ENCODE measurements at regions not wholly inside any gene's neighbourhood (a gene's known extent, or its start where the extent isn't known, plus 50 kb on each side); places are given as distances from the start of the nearest gene placed in this dataset.

- Histone ChIP-seq H4K20me1 (ENCODE audit: insufficient read depth, low read length, poor library complexity, severe bottlenecking) (no peaks in the 10 kb centered on the region), H3K4me3 (ENCODE audit: low read length, poor library complexity, severe bottlenecking) (no peak overlapping the region), H3K4me2 (ENCODE audit: low read depth, low read length, poor library complexity, severe bottlenecking) (no peak overlapping the region), H2AFZ (ENCODE audit: low read length) (no peak overlapping the region), H3K4me1 (ENCODE audit: insufficient read depth, low read length, poor library complexity, severe bottlenecking) (no peaks in the 10 kb centered on the region), H3K36me3 (ENCODE audit: insufficient read depth, low read length) (no peaks in the 10 kb centered on the region), H3K9ac (ENCODE audit: low read depth, low read length, poor library complexity, severe bottlenecking) (no peak overlapping the region), H3K79me2 (ENCODE audit: insufficient read depth, low read length) (no peaks in the 10 kb centered on the region), H3K27me3 (ENCODE audit: insufficient read depth, low read length, poor library complexity, severe bottlenecking) (no peaks in the 10 kb centered on the region), H3K9me2 (replicated peaks; ENCODE audit: low read depth, low read length) (no peaks in the 10 kb centered on the region), H3K9me3 (ENCODE audit: insufficient read depth, low read depth, low read length) (no peaks in the 10 kb centered on the region; the same call in 1 of the 2 replicates), H3F3A (ENCODE audit: low read depth) (no peaks in the 10 kb centered on the region)
- TF ChIP-seq EZH2phosphoT487 (IDR thresholded peaks at IDR 0.05; ENCODE audit: borderline replicate concordance): no peak
- no peak for TF ChIP-seq CTCF (conservative IDR thresholded peaks at IDR 0.05; ENCODE audit: low read length)
Observed at GRCh38 chr16:51374790-51375189, 223.7 kb upstream of the SALL1 start.

- H4K20me1 ChIP-seq (ENCODE audit: insufficient read depth, low read length, poor library complexity, severe bottlenecking): no peaks in the 10 kb centered on the region
- no peaks in the 10 kb centered on the region for H3K79me2 ChIP-seq (ENCODE audit: insufficient read depth, low read length)
- H3K4me3 ChIP-seq (ENCODE audit: low read length, poor library complexity, severe bottlenecking): no peak overlapping the region
- no peak overlapping the region for H2AFZ ChIP-seq (ENCODE audit: low read length)
- no peaks in the 10 kb centered on the region for H3K27me3 ChIP-seq (ENCODE audit: insufficient read depth, low read length, poor library complexity, severe bottlenecking)
- no peak overlapping the region for H3K9ac ChIP-seq (ENCODE audit: low read depth, low read length, poor library complexity, severe bottlenecking)
- no peak for TF ChIP-seq EZH2phosphoT487 (IDR thresholded peaks at IDR 0.05; ENCODE audit: borderline replicate concordance)
- no peak for TF ChIP-seq CTCF (conservative IDR thresholded peaks at IDR 0.05; ENCODE audit: low read length)
- no peaks in the 10 kb centered on the region for H3K9me2 ChIP-seq (replicated peaks; ENCODE audit: low read depth, low read length)
- H3K4me2 ChIP-seq (ENCODE audit: low read depth, low read length, poor library complexity, severe bottlenecking): no peak overlapping the region
- H3K9me3 ChIP-seq (ENCODE audit: insufficient read depth, low read depth, low read length): no peaks in the 10 kb centered on the region; the same call in 1 of the 2 replicates
- H3F3A ChIP-seq (ENCODE audit: low read depth): no peaks in the 10 kb centered on the region
- H3K4me1 ChIP-seq (ENCODE audit: insufficient read depth, low read length, poor library complexity, severe bottlenecking): no peaks in the 10 kb centered on the region
- H3K36me3 ChIP-seq (ENCODE audit: insufficient read depth, low read length): no peaks in the 10 kb centered on the region
Observed at GRCh38 chr16:51374346-51374745, 223.3 kb upstream of the SALL1 start.

- H2AFZ ChIP-seq (ENCODE audit: low read length): no peak overlapping the region
- no peaks in the 10 kb centered on the region for H4K20me1 ChIP-seq (ENCODE audit: insufficient read depth, low read length, poor library complexity, severe bottlenecking)
- H3F3A ChIP-seq (ENCODE audit: low read depth): no peaks in the 10 kb centered on the region
- no peak overlapping the region for H3K9ac ChIP-seq (ENCODE audit: low read depth, low read length, poor library complexity, severe bottlenecking)
- H3K36me3 ChIP-seq (ENCODE audit: insufficient read depth, low read length): no peaks in the 10 kb centered on the region
- H3K4me1 ChIP-seq (ENCODE audit: insufficient read depth, low read length, poor library complexity, severe bottlenecking): no peaks in the 10 kb centered on the region
- no peaks in the 10 kb centered on the region for H3K9me2 ChIP-seq (replicated peaks; ENCODE audit: low read depth, low read length)
- TF ChIP-seq EZH2phosphoT487 (IDR thresholded peaks at IDR 0.05; ENCODE audit: borderline replicate concordance) (no peak), CTCF (conservative IDR thresholded peaks at IDR 0.05; ENCODE audit: low read length) (no peak)
- no peaks in the 10 kb centered on the region for H3K27me3 ChIP-seq (ENCODE audit: insufficient read depth, low read length, poor library complexity, severe bottlenecking)
- no peak overlapping the region for H3K4me3 ChIP-seq (ENCODE audit: low read length, poor library complexity, severe bottlenecking)
- H3K79me2 ChIP-seq (ENCODE audit: insufficient read depth, low read length): no peaks in the 10 kb centered on the region
- H3K9me3 ChIP-seq (ENCODE audit: insufficient read depth, low read depth, low read length): no peaks in the 10 kb centered on the region; the same call in 1 of the 2 replicates
- no peak overlapping the region for H3K4me2 ChIP-seq (ENCODE audit: low read depth, low read length, poor library complexity, severe bottlenecking)
Observed at GRCh38 chr16:51365715-51366114, 214.6 kb upstream of the SALL1 start.
